ENCODE measurements at regions not wholly inside any gene's neighbourhood (a gene's known extent, or its start where the extent isn't known, plus 50 kb on each side); places are given as distances from the start of the nearest gene placed in this dataset.
"Not testable (repeated sequence)": the region's sequence is repeated elsewhere in the genome, so short reads cannot be mapped to it uniquely, and the experiment has no call there.

DNA sequence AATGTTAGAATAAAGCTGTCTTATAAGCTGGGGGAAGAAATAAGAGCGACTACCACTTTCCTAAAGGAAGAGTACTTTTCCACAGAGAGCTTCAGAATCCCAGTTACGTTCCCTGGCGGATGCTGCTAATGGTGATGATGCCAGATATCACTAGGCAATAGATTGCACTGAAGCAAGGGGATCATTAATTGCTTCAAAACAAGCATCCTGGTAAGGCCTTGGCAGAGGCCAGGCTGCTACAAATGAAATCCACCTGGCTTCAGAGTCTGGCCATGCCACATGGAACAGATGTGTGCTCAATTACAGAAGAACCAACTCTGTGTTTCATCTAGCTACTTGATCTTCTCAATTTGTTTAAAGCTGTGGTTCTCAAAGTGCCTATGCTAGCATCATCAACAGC lies 129.2 kb upstream of the IL12A start:
- DNase-seq: peak; percentile 12

- no peak for DNase-seq
Observed at GRCh38 chr3:159859836-159860235, 128.8 kb upstream of the IL12A start.

DNA sequence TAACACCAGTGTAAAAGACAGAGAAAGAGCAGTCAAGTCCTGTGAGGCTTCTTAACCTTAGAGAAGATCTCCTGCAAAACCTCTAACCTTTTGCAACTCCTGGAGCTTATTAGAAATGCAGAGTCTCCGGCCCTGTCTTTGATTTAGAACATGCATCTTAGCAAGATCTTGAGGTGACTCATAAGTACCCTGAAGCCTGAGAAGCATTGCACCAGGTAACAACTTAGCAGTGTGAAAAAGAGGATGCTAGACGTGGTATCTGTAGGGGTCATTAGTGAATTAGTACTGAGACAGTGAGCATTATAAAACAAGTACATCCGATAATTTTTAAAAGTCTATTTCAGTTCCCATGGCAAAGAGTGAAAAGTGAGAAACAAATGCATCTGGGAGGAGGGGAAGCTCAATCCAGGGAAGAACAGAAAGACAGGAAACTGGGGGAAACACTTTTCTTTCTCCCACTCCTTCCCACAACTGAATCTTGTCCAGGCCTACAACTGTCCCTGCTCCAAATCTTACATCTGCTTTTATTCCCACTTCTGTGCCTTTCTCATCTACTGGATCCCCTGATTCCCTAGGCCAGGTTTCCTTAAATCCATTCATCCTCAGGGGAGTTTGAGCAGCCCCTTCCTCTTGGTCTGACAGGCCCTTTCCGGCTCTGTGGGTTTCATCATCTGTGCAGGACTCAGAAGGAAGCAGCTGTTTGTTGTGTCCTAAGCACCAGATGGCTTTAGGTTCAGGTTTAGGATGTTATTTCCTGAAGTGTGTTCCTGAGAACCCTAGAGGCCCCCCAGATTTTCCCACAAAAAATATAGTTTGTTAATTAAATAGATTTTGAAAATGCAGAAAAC lies 128.1 kb upstream of the IL12A start:
- DNase-seq: no peak

- no peak for DNase-seq
Observed at GRCh38 chr3:159861369-159861987, 127.2 kb upstream of the IL12A start.

DNA sequence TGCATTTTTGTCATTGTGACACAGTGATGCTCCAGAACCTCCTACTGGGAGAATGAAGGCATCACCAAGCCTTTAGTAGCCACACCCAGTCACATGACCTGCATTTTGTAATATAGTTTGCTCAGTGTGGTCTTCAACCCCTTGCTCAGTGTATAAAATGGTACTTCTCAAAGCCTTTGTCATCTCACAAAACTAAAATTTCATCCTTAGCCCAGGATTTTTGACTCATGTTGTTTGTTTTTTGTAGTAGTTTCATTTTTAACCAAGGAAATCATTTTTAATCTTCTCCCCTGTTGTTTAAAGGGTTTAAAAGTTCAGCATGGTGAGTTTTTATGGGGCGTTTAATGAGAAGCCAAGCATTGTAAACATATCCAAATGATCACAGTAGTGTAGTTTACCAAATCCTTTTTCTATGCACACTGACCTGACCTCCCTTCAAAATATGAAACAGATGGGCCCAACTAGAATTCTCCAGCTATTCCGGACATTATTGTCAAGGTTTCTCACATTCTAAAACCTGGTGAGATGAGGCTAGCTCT lies 123.5 kb upstream of the IL12A start:
- no peak for DNase-seq

DNA sequence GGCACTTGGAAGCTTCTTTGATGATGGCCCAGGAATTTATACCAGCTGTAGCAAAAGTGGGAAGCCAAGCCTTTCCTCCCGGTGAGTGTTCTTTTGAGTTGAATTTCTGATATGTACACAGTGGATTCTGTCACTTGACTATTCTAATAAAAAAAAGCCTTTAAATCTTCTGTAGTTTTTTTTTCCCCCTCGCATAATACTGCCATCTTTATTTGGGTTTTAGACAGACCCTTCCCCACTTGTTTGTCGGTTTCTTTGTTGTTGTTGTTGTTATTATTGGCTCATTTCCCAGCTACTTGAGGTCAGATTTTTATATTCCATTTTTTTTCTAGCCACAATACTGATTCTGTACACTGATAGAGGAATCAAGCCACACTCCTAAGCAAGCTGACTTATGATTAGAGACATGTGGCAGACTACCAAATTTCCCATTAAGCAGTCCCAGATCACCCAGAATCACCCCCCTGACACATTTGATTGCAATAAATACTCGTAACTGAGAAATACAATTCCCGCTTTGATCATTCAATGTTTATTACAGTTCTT lies 122.4 kb upstream of the IL12A start:
- DNase-seq: no peak

- no peak for DNase-seq
Observed at GRCh38 chr3:159867372-159867771, 121.3 kb upstream of the IL12A start.

DNA sequence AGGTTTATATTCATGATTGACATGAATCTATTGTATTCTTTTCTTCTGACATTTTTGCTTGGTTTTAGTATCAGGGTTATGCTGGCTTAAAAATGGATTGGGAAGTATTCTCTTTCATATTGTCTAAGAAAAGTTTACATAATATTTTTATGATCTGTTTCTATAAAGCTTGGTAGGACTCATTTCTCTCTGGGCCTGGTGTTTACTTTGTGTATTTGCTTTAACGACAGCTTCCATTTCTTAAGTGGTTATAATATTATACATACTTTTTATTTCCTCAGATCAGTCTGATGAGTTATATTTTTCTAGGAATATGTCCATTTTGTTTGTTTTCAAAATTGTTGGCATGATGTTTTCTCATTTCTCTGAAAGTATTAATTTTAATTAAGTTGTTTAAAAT lies 117.9 kb upstream of the IL12A start:
- no peak for DNase-seq

- no peak for DNase-seq
Observed at GRCh38 chr3:159872374-159873109, 116.1 kb upstream of the IL12A start.

GRCh38 chr3:159875116-159875515 lies 113.5 kb upstream of the IL12A start:
- DNase-seq: no peak

DNA sequence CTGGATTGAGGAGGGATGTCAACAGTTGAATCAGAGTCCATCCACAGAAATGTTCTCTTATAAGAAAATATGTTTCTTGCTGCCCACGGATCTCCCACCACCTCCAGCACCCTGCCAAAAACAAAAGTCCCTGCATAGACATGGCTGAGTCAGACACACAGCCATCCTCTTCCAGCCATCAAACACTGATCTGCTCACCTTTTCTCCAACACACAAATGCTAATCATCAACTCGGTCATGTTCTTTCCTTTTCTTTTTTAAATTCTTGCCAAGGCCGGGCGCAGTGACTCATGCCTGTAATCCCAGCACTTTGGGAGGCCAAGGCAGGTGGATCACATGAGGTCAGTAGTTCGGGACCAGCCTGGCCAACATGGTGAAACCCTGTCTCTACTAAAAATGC lies 110.7 kb upstream of the IL12A start:
- no peak for DNase-seq

GRCh38 chr3:159879146-159879545 lies 109.5 kb upstream of the IL12A start:
- DNase-seq: no peak

DNA sequence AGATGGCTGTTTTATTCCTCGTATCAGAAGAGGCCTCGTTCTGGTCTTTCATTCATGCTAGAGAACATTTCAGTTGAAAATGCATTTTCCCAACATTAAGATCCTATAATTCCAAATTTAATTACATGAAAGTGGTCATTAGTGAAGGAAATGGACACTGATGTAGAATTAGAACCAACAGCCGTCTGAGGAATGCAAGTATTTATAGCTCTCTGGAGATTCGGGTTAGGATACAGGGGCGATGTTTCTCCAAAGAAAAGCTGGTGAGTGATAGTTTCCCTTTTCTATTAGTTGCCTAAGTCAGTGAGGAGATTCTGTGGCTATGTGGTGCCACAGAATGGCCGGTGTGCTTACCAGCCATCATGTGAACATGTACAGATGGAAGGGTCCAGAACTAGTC lies 109.0 kb upstream of the IL12A start:
- no peak for DNase-seq

DNA sequence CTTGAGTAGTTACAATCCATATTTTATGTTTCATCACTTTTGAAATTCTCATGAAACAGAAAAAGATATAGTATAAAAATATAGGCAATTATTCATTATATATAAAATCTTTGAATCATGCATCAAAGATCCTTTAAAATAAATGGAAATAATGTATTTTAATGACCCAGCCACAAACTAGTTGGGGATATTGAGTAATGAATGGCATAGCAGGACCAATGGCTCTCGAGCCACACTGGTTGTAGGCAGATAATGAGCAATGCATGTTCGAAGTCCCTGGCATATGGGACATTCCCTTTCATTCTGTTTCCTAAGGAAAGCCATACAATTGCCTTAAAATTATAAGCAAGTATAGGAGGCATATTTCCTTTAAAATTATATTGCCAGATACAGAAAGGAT lies 107.4 kb upstream of the IL12A start:
- no peak for DNase-seq

GRCh38 chr3:159881828-159882309 lies 106.8 kb upstream of the IL12A start:
- DNase-seq: no peak

DNA sequence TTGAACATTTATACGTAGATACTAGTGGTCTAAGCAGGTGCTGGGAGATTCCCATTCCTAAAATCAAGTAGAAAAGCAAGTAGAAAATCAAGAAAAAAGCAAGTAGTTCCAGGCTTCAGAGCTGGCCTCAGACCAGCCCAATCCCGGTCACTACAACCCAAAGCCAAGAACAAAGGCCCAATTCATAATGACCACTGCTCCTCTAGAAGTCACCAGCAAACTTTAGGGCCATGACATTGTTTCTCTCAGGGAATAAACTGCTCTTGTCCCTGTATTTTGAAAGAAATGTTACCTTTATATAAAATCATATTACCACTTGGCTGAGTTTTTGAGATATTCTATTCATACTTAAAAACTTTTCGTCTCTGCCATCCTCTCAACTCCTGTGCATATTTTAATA lies 106.3 kb upstream of the IL12A start:
- DNase-seq: no peak

DNA sequence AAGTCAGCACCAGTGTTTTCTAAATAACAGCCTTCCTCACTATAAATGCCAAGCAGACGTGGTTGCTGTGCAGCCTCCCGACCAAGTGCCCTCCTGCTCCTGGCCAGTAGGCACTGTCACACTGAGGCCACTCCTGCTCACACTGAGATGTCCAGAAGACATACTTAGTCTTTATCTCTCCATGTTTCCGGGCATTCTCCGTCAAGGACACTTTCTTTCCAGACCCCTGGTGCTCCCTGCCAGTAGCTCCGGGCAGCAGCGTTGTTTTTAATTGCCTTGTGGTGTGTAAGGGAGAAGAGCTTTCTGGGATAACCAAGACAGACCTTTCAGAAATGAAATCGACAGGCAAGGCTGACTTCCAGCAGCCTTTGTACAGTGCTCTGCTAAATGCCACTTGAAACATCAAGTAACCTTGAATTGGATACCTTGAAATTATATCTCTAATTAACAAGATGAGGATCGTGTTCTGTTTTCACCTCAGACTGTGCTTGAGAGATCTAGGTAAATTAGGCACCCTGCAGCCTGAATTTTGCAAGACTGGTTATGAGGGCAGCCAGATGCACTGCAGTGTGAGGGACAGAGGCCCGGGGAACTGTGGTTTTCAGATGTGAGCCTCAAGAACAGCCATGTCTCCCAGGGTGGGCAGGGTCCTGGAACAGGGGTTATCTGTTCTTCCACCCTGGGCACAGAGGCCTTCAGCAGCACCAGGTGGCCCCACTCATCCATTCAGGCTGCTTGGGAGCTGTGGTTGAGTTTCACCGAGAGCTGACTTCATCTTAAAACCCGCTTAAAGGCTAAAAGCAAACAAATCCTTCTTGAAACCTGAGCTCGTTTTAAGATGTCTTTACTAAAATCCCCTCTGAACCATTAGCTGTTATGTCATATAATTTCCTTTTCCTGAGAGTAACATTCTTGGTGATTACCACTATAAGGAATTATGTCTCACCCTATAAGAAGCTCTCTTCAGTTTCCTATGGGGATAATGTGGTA lies 105.5 kb upstream of the IL12A start:
- peak; percentile 30 for DNase-seq

DNA sequence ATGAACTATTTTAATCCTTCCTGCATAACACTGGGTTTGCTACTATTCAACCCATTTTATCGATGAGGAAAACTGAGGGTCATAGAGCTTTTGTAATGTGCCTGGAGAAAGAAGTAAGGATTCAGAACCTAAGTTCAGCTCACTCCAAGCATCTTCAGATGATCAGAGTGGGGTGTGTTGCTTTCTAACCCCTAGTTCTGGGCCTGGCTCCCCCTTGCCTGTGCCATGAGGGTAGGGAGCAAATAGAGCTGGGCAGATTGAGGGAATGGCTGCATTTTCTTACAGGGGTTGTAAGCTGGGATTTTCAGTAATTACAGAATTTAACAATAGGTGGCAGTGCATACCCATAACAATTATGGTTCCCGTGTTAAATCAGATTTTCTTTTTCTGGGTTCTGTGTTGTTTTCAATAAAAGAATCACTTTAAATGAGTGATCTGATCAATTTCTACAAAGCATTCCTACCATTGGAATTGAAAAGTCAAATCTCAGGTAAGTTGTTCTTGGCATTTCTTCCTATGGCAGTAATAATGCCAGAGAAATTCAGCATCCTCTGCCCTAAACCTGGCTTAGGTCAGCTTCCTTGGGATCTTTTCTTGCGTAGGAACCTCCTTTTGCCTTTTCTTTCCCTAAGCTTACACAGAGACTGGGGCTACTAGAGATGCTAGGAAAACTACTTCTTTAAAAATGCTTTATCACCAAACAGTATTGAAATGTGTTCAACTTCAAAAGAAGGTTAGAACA lies 103.8 kb upstream of the IL12A start:
- DNase-seq: peak; percentile 43

- DNase-seq: no peak
Observed at GRCh38 chr3:159886050-159886449, 102.6 kb upstream of the IL12A start.

DNA sequence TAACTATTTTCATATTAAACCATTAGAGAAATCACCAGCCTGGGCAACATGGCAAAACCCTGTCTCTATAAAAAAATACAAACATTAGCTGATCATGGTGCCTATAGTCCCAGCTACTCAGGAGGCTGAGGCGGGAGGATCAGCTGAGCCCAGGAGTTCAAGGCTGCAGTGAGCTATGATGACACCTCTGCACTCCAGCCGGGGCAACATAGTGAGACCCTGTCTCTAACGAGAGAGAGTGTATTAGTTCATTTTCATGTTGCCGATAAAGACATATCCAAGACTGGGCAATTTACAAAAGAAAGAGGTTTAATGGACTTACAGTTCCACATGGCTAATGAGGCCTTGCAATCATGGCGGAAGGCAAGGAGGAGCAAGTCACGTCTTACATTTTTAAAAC lies 102.1 kb upstream of the IL12A start:
- not testable (repeated sequence) for DNase-seq

DNA sequence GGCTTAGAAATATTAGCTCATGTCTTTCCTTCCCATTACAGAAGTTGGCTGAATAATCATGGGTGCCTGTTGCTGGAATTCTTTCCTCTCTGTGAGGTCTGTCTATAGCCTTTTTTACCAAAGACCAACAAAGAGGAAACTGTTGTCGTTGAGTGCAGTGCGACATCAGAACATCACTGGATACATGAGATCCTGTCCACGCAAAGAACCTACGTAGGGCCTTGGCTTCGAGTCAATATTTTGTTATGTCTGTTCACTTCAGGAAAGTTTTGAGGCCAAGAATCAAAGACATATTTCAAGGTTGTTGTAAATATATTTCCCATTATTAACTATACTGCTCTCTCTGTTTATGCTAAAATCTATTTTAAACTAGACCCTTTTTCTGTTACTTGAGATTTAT lies 101.5 kb upstream of the IL12A start:
- no peak for DNase-seq
